ENCODE measurements at regions not wholly inside any gene's neighbourhood (a gene's known extent, or its start where the extent isn't known, plus 50 kb on each side); places are given as distances from the start of the nearest gene placed in this dataset.
"Not testable (repeated sequence)": the region's sequence is repeated elsewhere in the genome, so short reads cannot be mapped to it uniquely, and the experiment has no call there.

- DNase-seq (ENCODE audit: low read depth, low spot score); H3K36me3 ChIP-seq (ENCODE audit: control insufficient read depth, insufficient read depth, low read length); H3K27me3 ChIP-seq (ENCODE audit: control insufficient read depth, insufficient read depth, low read length); H3K4me3 ChIP-seq (ENCODE audit: low read length); H3K9me3 ChIP-seq (ENCODE audit: control insufficient read depth, insufficient read depth, low read length); H3K27ac ChIP-seq (ENCODE audit: low read length); H3K4me1 ChIP-seq (ENCODE audit: control insufficient read depth, insufficient read depth, low read length): not testable (repeated sequence)
- WGBS (ENCODE audit: insufficient coverage, insufficient read length) = no CpG with 5 or more reads among the region's 1 CpG
Observed at GRCh38 chr9:41787951-41788350, 341.3 kb downstream of the CNTNAP3B start.

GRCh38 chr9:41787270-41787669, 342.0 kb downstream of the CNTNAP3B start:
- H3K4me1 ChIP-seq (ENCODE audit: control insufficient read depth, insufficient read depth, low read length); H3K9me3 ChIP-seq (ENCODE audit: control insufficient read depth, insufficient read depth, low read length); H3K27me3 ChIP-seq (ENCODE audit: control insufficient read depth, insufficient read depth, low read length); H3K4me3 ChIP-seq (ENCODE audit: low read length); H3K36me3 ChIP-seq (ENCODE audit: control insufficient read depth, insufficient read depth, low read length); DNase-seq (ENCODE audit: low read depth, low spot score); H3K27ac ChIP-seq (ENCODE audit: low read length): not testable (repeated sequence)
- no CpG with 5 or more reads among the region's 3 CpGs for WGBS (ENCODE audit: insufficient coverage, insufficient read length)

- H3K27ac ChIP-seq (ENCODE audit: low read length); H3K4me3 ChIP-seq (ENCODE audit: low read length); H3K36me3 ChIP-seq (ENCODE audit: control insufficient read depth, insufficient read depth, low read length); H3K9me3 ChIP-seq (ENCODE audit: control insufficient read depth, insufficient read depth, low read length); H3K4me1 ChIP-seq (ENCODE audit: control insufficient read depth, insufficient read depth, low read length); H3K27me3 ChIP-seq (ENCODE audit: control insufficient read depth, insufficient read depth, low read length); DNase-seq (ENCODE audit: low read depth, low spot score): not testable (repeated sequence)
- WGBS (ENCODE audit: insufficient coverage, insufficient read length) = no CpG with 5 or more reads among the region's 9 CpGs
Observed at GRCh38 chr9:41784006-41784405, 345.2 kb downstream of the CNTNAP3B start.

GRCh38 chr9:41783070-41783810, 346.0 kb downstream of the CNTNAP3B start:
- H3K27me3 ChIP-seq (ENCODE audit: control insufficient read depth, insufficient read depth, low read length); H3K9me3 ChIP-seq (ENCODE audit: control insufficient read depth, insufficient read depth, low read length); H3K4me1 ChIP-seq (ENCODE audit: control insufficient read depth, insufficient read depth, low read length); H3K4me3 ChIP-seq (ENCODE audit: low read length); H3K27ac ChIP-seq (ENCODE audit: low read length); DNase-seq (ENCODE audit: low read depth, low spot score); H3K36me3 ChIP-seq (ENCODE audit: control insufficient read depth, insufficient read depth, low read length): not testable (repeated sequence)
- no CpG with 5 or more reads among the region's 29 CpGs for WGBS (ENCODE audit: insufficient coverage, insufficient read length)

GRCh38 chr9:41781899-41782298, 347.3 kb downstream of the CNTNAP3B start:
- H3K27ac ChIP-seq (ENCODE audit: low read length); DNase-seq (ENCODE audit: low read depth, low spot score); H3K4me3 ChIP-seq (ENCODE audit: low read length); H3K4me1 ChIP-seq (ENCODE audit: control insufficient read depth, insufficient read depth, low read length); H3K27me3 ChIP-seq (ENCODE audit: control insufficient read depth, insufficient read depth, low read length); H3K9me3 ChIP-seq (ENCODE audit: control insufficient read depth, insufficient read depth, low read length); H3K36me3 ChIP-seq (ENCODE audit: control insufficient read depth, insufficient read depth, low read length): not testable (repeated sequence)
- 100% methylated on average over 1 of the region's 2 CpGs for WGBS (ENCODE audit: insufficient coverage, insufficient read length)

GRCh38 chr9:41779897-41780406, 349.3 kb downstream of the CNTNAP3B start:
- DNase-seq (ENCODE audit: low read depth, low spot score); H3K4me1 ChIP-seq (ENCODE audit: control insufficient read depth, insufficient read depth, low read length); H3K27me3 ChIP-seq (ENCODE audit: control insufficient read depth, insufficient read depth, low read length); H3K9me3 ChIP-seq (ENCODE audit: control insufficient read depth, insufficient read depth, low read length); H3K4me3 ChIP-seq (ENCODE audit: low read length); H3K27ac ChIP-seq (ENCODE audit: low read length); H3K36me3 ChIP-seq (ENCODE audit: control insufficient read depth, insufficient read depth, low read length): not testable (repeated sequence)
- WGBS (ENCODE audit: insufficient coverage, insufficient read length) = no CpG with 5 or more reads among the region's 17 CpGs

- H3K27me3 ChIP-seq (ENCODE audit: control insufficient read depth, insufficient read depth, low read length); H3K4me1 ChIP-seq (ENCODE audit: control insufficient read depth, insufficient read depth, low read length); H3K4me3 ChIP-seq (ENCODE audit: low read length); DNase-seq (ENCODE audit: low read depth, low spot score); H3K36me3 ChIP-seq (ENCODE audit: control insufficient read depth, insufficient read depth, low read length); H3K9me3 ChIP-seq (ENCODE audit: control insufficient read depth, insufficient read depth, low read length); H3K27ac ChIP-seq (ENCODE audit: low read length): not testable (repeated sequence)
- WGBS (ENCODE audit: insufficient coverage, insufficient read length) = no CpG with 5 or more reads among the region's 15 CpGs
Observed at GRCh38 chr9:41779192-41779591, 350.0 kb downstream of the CNTNAP3B start.

GRCh38 chr9:41778535-41779071, 350.6 kb downstream of the CNTNAP3B start:
- WGBS (ENCODE audit: insufficient coverage, insufficient read length) = no CpG with 5 or more reads among the region's 38 CpGs
- not testable (repeated sequence) for DNase-seq (ENCODE audit: low read depth, low spot score); H3K9me3 ChIP-seq (ENCODE audit: control insufficient read depth, insufficient read depth, low read length)

GRCh38 chr9:41777536-41777935, 351.7 kb downstream of the CNTNAP3B start:
- not testable (repeated sequence) for H3K4me1 ChIP-seq (ENCODE audit: control insufficient read depth, insufficient read depth, low read length); H3K36me3 ChIP-seq (ENCODE audit: control insufficient read depth, insufficient read depth, low read length); H3K27me3 ChIP-seq (ENCODE audit: control insufficient read depth, insufficient read depth, low read length); H3K4me3 ChIP-seq (ENCODE audit: low read length); DNase-seq (ENCODE audit: low read depth, low spot score); H3K9me3 ChIP-seq (ENCODE audit: control insufficient read depth, insufficient read depth, low read length); H3K27ac ChIP-seq (ENCODE audit: low read length)
- no CpG with 5 or more reads among the region's 10 CpGs for WGBS (ENCODE audit: insufficient coverage, insufficient read length)

More at GRCh38 chr9:41778535-41779071, 350.6 kb downstream of the CNTNAP3B start:
- not testable (repeated sequence) for H3K36me3 ChIP-seq (ENCODE audit: control insufficient read depth, insufficient read depth, low read length); H3K27me3 ChIP-seq (ENCODE audit: control insufficient read depth, insufficient read depth, low read length); H3K27ac ChIP-seq (ENCODE audit: low read length); H3K4me1 ChIP-seq (ENCODE audit: control insufficient read depth, insufficient read depth, low read length); H3K4me3 ChIP-seq (ENCODE audit: low read length)

- H3K27me3 ChIP-seq (ENCODE audit: control insufficient read depth, insufficient read depth, low read length); H3K27ac ChIP-seq (ENCODE audit: low read length); H3K36me3 ChIP-seq (ENCODE audit: control insufficient read depth, insufficient read depth, low read length); H3K4me3 ChIP-seq (ENCODE audit: low read length); DNase-seq (ENCODE audit: low read depth, low spot score); H3K9me3 ChIP-seq (ENCODE audit: control insufficient read depth, insufficient read depth, low read length); H3K4me1 ChIP-seq (ENCODE audit: control insufficient read depth, insufficient read depth, low read length): not testable (repeated sequence)
- WGBS (ENCODE audit: insufficient coverage, insufficient read length) = no CpG with 5 or more reads among the region's 7 CpGs
Observed at GRCh38 chr9:41772541-41772940, 356.7 kb downstream of the CNTNAP3B start.

GRCh38 chr9:41771693-41772092, 357.5 kb downstream of the CNTNAP3B start:
- H3K4me3 ChIP-seq (ENCODE audit: low read length); H3K36me3 ChIP-seq (ENCODE audit: control insufficient read depth, insufficient read depth, low read length); H3K9me3 ChIP-seq (ENCODE audit: control insufficient read depth, insufficient read depth, low read length); H3K27me3 ChIP-seq (ENCODE audit: control insufficient read depth, insufficient read depth, low read length); DNase-seq (ENCODE audit: low read depth, low spot score); H3K4me1 ChIP-seq (ENCODE audit: control insufficient read depth, insufficient read depth, low read length); H3K27ac ChIP-seq (ENCODE audit: low read length): not testable (repeated sequence)
- no CpG with 5 or more reads among the region's 12 CpGs for WGBS (ENCODE audit: insufficient coverage, insufficient read length)

Measured in iPS DF 6.9 (cell line).